GM21390 (cell line): ENCODE measurements at regions not wholly inside any gene's neighbourhood (a gene's known extent, or its start where the extent isn't known, plus 50 kb on each side); places are given as distances from the start of the nearest gene placed in this dataset.
"Not testable (repeated sequence)": the region's sequence is repeated elsewhere in the genome, so short reads cannot be mapped to it uniquely, and the experiment has no call there.

ENCODE experiments used
- ATAC-seq: cut with Tn5 transposase; IDR thresholded peaks from one replicate; pipeline ENCODE4 v1.9.1; 2021; ENCODE audit not compliant: unreplicated experiment

DNA sequence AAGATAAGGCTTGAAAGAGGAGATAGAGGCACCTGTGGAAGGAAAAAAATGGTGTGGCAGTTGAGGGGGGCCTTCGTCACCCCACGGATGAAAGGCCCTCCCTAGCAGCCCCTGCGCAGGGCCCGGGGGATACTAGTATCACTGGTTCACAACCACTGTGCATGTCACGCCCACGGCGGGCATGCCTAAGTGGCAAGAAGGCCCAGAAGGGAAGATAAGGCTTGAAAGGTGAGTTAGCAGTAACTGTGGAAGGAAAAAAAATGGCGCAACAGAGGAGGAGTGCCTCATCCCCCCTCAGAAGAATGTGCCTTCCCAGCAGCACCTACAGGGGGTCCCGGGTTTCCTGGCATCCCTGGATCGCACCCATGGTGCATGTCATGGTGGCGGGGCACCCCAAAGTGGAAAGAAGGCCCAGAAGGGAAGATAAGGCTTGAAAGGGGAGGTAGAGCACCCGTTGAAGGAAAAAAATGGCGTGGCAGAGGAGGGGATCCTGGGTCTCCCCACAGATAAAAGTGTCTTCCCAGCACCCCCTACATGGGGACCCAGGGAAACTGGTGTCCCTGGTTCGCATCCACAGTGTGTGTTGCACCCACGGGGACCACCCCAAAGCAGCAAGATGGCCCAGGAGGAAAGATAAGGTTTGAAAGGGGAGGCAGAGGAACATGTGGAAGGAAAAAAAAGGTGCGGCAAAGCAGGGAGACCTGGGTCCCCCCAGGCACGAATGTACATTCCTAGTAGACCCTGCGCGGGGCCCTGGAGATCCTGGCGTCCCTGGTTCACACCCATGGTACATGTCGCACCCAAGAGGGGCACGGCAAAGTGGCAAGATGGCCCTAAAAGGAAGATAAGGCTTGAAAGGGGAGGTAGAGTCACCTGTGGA is 279.2 kb downstream of the ALG10 start:
- ATAC-seq: no peak

DNA sequence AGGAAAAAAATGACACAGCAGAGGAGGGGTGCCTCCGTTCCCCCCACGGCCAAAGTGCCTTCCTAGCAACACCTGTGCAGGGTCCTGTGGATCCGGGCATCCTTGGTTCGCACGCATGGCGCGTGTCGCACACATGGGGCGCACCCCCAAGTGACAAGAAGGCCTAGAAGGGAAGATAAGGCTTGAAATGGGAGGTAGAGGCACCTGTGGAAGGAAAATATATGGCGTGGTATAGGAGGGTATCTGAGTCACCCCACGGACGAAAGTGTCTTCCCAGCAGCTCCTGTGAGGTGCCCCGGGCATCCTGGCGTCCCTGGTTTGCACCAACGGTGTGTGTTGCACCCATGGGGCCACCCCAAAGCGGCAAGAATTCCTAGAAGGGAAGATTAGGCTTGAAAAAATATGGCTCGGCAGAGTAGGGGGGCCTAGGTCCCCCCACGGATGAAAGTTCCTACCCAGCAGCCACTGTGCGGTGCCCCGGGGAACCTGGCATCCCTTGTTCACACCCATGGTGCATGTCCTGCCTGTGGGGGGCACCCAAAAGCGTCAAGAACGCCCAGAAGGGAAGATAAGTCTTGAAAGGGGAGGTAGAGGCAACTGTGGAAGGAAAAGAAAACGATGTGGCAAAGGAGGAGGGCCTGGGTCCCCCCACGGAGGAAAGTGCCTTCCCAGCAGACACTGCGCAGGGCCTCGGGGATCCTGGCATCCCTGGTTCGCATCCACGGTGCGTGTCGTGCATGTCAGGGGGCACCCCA is 280.0 kb downstream of the ALG10 start:
- no peak for ATAC-seq

DNA sequence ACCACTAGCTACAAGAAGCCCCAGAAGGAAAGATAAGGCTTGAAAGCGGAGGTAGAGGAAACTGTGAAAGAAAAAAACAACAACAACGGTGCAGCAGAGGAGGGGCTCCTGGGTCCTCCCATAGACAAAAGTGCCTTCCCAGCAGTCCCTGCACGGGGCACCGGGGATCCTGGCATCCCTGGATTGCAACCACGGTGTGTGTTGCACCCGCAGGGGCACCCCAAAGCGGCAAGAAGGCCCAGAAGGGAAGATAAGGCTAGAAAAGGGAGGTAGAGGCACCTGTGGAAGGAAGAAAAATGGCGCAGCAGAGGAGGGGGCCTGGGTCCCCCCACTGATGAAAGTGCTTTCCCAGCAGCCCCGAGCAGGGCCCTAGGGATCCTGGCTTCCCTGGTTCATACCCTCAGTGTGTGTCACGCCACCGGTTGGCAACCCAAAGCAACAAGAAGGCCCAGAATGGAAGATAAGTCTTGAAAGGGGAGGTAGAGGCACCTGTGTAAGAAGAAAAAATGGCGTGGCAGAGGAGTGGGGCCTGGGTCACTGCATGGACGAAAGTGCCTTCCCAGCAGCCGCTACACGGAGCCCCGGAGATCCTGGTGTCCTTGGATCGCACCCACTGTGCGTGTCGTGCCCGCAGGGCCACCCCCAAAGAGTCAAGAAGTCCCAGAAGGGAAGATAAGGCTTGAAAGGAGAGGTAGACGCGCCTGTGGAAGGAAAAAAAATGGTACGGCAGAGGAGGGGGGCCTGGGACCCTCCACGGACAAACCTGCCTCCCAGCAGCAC is 281.0 kb downstream of the ALG10 start:
- no peak for ATAC-seq

DNA sequence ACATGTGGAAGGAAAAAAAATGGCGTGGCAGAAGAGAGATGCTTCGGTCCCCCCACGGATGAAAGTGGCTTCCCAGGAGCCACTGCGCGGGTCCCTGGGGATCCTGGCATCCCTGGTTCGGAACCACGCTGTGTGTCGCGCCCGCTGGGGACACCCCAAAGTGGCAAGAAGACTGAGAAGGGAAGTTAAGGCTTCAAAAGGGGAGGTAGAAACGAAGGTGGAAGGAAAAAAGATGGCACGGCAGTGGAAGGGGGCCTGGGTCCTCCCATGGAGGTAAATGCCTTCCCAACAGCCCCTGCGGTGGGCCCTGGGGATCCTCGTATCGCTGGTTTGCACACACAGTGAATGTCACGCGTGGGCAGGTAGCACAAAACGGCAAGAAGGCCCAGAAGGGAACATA is 281.7 kb downstream of the ALG10 start:
- ATAC-seq: no peak

DNA sequence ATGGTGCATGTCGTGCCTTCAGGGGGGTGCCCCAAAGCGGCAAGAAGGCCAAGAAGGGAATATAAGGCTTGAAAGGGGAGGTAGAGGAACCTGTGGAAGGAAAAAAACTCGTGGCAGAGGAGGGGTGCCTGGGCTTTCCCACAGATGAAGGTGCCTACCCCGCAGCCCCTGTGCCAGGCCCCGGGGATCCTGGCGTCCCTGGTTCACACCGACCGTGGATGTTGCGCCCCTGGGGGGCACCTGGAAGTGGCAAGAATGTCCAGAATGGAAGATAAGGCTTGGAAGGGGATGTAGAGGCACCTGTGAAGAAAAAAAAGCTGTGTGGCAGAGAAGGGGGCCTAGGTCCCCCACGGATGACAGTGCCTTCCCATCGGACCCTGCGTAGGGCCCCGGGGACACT is 282.2 kb downstream of the ALG10 start:
- no peak for ATAC-seq

DNA sequence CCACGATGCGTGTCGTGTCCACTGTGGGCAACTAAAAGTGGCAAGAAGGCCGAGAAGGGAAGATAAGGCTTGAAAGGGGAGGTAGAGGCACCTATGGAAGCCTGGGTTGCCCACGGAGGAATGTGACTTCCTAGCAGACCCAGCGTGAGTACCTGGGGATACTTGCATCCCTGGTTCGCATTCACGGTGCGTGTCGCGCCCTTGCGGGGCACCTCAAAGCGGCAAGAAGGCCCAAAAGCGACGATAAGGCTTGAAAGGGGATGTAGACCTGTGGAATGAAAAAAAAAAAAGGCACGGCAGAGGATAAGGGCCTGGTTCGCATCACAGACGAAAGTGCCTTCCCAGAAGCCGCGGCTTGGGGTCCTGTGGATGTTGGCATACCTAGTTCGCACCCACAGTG is 282.9 kb downstream of the ALG10 start:
- ATAC-seq: no peak

DNA sequence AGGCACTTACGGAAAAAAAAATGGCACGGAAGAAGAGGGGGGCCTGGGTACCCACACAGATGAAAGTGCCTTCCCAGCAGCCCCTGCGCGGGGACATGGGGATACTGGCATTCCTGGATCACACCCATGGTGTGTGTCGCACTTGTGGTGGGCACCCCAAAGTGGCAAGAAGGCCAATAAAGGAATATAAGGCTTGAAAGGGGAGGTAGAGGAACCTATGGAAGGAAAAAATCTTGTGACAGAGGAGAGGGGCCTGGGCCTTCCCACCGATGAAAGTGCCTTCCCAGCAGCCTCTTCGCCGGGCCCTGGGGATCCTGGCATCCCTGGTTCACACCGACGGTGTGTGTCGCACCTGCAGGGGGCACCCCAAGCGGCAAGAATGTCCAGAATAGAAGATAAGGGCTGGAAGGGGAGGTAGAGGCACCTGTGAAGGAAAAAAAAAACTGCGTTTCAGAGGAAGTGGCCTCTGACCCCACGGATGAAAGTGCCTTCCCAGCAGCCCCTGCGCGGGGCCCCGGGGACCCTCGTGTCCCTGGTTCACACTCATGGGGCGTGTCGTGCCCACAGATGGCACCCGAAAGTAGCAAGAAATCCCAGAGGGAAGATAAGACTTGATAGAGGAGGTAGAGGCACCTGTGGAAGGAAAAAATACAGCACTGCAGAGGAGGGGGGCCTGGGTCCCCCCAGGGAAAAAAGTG is 284.0 kb downstream of the ALG10 start:
- no peak for ATAC-seq

DNA sequence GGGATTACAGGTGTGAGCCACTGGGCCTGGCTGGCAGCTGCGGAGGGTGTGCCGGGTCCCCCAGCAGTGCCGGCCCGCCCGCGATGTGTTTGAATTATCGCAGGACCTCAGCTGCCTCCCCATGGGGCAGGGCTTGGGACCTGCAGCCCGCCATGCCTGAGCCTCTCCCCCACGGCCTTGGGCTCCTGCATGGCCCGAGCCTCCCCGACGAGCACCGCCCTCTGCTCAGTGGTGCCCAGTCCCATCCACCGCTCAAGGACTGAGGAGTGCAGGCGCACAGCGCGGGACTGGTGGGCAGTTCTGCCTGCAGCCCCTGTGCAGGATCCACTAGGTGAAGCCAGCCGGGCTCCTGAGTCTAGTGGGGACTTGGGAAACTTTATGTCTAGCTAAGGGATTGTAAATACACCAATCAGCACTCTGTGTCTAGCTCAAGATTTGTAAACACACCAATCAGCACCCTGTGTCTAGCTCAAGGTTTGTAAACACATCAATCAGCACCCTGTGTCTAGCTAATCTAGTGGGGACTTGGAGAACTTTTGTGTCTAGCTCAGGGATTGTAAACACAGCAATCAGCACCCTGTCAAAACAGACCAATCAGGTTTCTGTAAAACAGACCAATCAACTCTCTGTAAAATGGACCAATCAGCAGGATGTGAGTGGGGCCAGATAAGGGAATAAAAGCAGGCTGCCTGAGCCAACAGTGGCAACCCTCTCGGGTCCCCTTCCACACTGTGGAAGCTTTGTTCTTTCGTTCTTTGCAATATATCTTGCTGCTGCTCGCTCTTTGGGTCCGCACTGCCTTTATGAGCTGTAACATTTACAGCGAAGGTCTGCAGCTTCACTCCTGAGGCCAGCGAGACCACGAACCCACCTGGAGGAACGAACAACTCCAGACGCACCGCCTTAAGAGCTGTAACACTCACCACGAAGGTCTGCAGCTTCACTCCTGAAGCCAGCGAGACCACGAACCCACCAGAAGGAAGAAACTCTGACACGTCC is 287.8 kb downstream of the ALG10 start:
- ATAC-seq: not testable (repeated sequence)

DNA sequence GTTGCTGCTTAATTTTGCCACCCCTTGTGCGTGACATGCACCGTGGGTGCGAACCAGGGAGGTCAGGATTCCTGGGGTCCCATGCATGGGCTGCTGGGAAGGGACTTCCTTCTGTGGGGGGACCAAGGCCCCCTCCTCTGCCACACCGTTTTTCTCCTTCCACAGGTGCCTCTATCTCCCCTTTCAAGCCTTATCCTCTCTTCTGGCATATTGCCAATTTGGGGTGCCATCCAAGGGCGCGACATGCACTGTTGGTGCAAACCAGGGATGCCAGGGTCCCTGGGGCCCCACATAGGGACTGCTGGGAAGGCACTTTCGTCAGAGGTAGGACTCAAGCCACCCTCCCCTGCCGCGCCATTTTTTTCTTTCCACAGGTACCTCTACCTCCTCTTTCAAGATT is 289.0 kb downstream of the ALG10 start:
- ATAC-seq: no peak

DNA sequence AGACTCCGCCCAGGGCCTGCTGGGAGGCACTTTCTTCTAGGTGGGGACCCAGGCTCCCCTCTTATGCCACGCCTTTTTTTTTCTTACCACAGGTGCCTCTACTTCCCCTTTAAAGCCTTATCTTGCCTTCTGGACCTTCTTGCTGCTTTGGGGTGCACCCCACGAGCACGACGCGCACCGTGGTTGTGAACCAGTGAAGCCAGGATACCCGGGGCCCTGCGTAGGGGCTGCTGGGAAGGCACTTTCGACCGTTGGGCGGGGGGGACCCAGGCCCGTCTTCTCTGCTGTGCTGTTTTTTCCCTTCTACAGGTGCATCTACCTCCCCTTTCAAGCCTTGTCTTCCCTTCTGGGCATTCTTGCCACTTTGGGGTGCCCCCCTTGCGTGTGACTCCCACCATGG is 305.4 kb downstream of the ALG10 start:
- ATAC-seq: no peak

DNA sequence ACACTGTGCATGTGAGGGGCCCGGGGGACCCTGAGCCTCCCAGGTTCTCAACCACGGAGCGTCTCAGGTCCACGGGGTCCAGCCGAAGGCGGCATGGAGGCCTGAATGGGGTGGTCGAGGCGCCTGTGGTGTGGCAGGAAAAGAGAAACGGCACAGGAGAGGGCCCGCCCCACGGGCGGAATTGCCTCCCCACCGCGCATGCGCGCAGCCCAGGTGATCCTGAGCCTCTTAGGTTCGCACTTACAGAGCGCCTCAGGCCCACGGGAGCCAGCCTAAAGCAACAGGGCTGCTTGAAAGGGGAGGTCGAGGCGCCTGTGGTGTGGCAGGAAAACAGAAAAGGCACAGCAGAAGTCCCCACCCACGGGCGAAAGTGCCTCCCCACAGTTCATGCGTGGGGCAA is 311.0 kb downstream of the ALG10 start:
- no peak for ATAC-seq

DNA sequence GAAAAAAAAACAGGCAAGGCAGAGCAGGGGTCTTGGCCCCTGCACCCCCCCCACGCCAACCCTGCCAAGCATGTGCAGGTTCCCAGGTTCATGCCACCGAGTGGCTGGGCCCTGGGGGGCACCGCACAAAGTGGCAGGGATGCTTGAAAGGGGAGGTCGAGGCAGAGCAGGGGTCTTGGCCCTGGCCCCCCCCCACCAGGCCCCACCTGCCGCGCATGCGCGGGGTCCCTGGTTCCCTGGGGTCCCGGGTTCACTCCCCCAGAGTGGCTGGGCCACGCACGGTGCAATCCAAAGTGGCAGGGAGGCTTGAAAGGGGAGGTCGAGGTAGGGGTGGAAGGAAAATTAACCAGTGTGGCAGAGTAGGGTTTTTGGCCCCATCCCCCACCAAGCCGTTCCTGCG is 312.2 kb downstream of the ALG10 start:
- no peak for ATAC-seq

DNA sequence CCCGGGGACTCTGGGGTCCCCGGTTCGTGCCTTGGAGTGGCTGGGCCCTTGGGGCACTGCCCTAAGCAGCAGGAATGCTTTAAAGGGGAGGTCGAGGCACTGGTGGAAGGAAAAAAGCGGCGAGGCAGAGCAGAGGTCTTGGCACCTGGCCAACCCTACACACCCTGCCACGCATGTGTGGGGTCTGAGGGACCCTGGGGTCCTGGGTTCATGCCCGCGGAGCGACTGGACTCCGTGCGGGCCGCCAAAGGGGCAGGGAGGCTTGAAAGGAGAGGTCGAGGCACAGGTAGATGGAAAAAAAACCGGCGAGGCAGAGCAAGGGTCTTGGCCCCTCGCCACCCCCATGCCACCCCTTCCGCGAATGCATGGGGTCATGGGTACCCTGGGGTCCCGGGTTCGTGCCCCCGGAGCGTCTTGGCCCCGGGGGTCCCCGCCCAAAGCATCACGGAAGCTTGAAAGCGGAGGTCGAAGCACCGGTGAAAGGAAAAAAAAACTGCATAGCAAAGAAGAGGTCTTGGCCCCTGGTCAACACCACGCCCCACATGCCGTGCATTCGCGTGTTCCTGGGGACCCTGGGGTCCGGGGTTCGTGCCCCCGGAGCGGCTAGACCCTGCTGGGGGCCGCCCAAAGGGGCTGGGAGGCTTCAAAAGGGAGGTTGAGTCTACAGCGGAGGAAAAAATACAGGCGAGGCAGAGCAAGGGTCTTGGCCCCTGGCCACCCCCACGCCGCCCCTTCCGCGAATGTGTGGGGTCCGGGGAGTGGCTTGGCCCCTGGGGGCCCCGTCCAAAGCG is 312.9 kb downstream of the ALG10 start:
- ATAC-seq: no peak

DNA sequence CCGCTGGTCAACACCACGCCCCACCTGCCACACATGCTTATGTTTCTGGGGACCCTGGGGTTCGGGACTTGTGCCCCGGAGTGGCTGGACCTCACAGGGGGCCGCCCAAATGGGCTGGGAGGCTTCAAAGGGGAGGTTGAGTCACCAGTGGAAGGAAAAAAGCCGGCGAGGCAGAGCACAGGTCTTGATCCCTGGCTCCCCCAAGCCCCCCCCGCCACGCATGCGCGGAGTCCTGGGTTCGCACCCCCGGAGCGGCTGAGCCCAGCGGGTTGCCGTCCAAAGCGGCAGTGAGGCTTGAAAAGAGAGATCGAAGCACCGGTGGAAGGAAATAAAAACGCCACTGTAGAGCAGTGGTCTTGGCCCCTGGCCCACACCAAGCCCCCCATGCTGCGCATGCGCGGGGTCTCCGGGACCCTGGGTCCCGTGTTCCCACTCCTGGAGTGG is 313.5 kb downstream of the ALG10 start:
- no peak for ATAC-seq

DNA sequence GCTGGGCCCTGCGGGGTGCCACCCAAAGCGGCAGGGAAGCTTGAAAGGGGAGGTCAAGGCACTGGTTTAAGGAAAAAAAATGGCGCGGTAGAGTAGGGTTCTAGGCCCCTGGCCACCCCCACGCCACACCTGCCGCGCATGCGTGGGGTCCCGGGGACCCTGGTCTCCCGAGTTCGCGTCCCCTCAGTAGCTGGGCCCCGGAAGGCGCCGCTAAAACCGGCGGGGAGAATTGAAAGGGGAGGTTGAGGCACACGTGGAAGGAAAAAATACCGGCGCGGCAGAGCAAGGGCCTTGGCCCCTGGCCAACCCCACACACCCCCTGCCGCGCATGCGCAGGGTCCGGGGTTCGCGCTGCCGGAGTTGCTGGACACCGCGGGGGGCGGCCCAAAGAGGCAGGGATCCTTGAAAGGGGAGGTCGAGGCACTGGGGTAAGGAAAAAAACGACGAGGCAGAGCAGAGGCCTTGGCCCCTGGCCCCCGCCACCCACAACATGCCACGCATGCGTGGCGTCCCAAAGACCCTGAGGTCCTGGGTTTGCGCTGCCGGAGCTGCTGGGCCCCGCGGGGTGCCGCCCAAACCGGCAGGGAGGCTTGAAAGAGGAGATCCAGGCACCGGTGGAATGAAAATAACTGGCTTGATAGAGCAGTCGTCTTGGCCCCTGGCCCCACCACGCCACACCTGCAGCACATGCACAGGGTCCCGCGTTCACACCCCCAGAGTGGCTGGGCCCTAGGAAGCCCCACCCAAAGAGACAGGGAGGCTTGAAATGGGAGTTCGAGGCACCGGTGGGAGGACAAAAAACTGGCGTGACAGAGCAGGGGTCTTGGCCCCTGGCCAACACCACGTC is 314.5 kb downstream of the ALG10 start:
- no peak for ATAC-seq

DNA sequence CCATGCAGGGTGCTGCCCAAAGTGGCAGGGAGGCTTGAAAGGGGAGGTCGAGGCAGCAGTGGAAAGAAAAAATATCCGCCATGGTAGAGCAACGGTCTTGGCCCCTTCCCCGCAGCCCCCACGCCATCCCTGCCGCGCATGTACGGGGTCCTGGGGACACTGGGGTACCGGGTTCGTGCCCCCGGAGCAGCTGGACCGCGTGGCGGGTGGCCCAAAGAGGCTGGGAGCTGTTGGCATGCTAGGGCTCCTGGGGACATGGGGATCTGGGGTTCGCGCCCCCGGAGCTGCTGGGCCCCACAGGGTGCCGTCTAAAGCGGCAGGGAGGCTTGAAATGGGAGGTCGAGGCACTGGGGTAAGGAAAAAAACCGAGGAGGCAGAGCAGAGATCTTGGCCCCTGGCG is 316.5 kb downstream of the ALG10 start:
- no peak for ATAC-seq

DNA sequence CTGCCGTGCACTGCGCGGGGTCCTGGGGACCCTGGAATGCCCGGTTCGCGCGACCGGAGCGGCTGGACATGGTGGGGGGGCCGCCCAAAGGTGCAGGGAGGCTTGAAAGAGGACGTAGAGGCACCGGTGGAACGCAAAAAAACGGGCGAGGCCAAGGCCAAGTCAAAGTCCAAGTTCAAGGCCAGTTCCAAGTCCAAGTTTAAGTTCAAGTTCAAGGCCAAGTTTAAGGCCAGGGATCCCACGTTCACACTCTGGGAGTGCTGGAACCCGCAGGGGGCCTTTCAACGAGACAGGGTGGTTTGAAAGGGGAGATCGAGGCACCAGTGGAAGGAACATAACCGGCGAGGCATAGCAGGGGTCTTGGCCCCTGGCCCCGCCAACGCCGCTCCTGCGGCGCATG is 317.6 kb downstream of the ALG10 start:
- ATAC-seq: no peak
